Loucy (cell line): ENCODE measurements at regions not wholly inside any gene's neighbourhood (a gene's known extent, or its start where the extent isn't known, plus 50 kb on each side); places are given as distances from the start of the nearest gene placed in this dataset.

ENCODE experiments used
- H2AFZ ChIP-seq: fragments of 200-600 bp; sonication (generic); 2 replicates; pipeline ENCODE4 v1.6.0; 2016; ENCODE audit warnings: antibody characterized with exemption, mild to moderate bottlenecking, low read length, moderate library complexity
- H3F3A ChIP-seq: fragments of 200-600 bp; 2 replicates; pipeline ENCODE4 v1.6.0; 2016; ENCODE audit warnings: antibody characterized with exemption, low read depth, mild to moderate bottlenecking
- H3K27me3 ChIP-seq: fragments of 200-600 bp; sonication (generic); 2 replicates; pipeline ENCODE4 v1.6.1; 2014; ENCODE audit warnings: low read length, mild to moderate bottlenecking; ENCODE audit not compliant: insufficient read depth, poor library complexity, severe bottlenecking
- H3K36me3 ChIP-seq: fragments of 200-600 bp; sonication (generic); 2 replicates; pipeline ENCODE4 v1.6.1; 2016; ENCODE audit warnings: low read length; ENCODE audit not compliant: insufficient read depth
- H3K4me1 ChIP-seq: fragments of 200-600 bp; sonication (generic); 2 replicates; pipeline ENCODE4 v1.5.1; 2014; ENCODE audit warnings: low read length, mild to moderate bottlenecking; ENCODE audit not compliant: insufficient read depth, poor library complexity, severe bottlenecking
- H3K4me2 ChIP-seq: fragments of 200-600 bp; sonication (generic); 2 replicates; pipeline ENCODE4 v1.6.0; 2014; ENCODE audit warnings: antibody characterized with exemption, low read length, low read depth, mild to moderate bottlenecking; ENCODE audit not compliant: poor library complexity, severe bottlenecking
- H3K4me3 ChIP-seq: fragments of 200-600 bp; sonication (generic); 2 replicates; pipeline ENCODE4 v1.5.1; 2014; ENCODE audit warnings: low read length, mild to moderate bottlenecking, mixed read lengths; ENCODE audit not compliant: poor library complexity, severe bottlenecking
- H3K79me2 ChIP-seq: fragments of 200-600 bp; sonication (generic); 2 replicates; pipeline ENCODE4 v1.6.1; 2014; ENCODE audit warnings: low read length; ENCODE audit not compliant: insufficient read depth
- H3K9ac ChIP-seq: fragments of 200-600 bp; sonication (generic); 2 replicates; pipeline ENCODE4 v1.6.0; 2014; ENCODE audit warnings: mild to moderate bottlenecking, low read depth, low read length, moderate library complexity; ENCODE audit not compliant: poor library complexity, severe bottlenecking
- H3K9me2 ChIP-seq: fragments of 200-600 bp; sonication (generic); replicated peaks from 2 replicates; pipeline ENCODE4 v1.6.1; 2016; ENCODE audit warnings: low read depth, low read length, mixed read lengths
- H3K9me3 ChIP-seq: fragments of 200-600 bp; sonication (generic); 2 replicates; pipeline ENCODE4 v1.6.1; 2014; ENCODE audit warnings: mild to moderate bottlenecking, antibody characterized with exemption, low read length, low read depth; ENCODE audit not compliant: insufficient read depth
- H4K20me1 ChIP-seq: fragments of 200-600 bp; sonication (generic); 2 replicates; pipeline ENCODE4 v1.6.0; 2014; ENCODE audit warnings: antibody characterized with exemption, low read length, mild to moderate bottlenecking; ENCODE audit not compliant: insufficient read depth, poor library complexity, severe bottlenecking
- CTCF ChIP-seq: fragments of 200-600 bp; sonication (generic); conservative IDR thresholded peaks from 2 replicates; pipeline ENCODE4 v1.5.1; 2014; ENCODE audit warnings: mild to moderate bottlenecking, antibody characterized with exemption, low read length
- EZH2phosphoT487 ChIP-seq: fragments of 200-600 bp; IDR thresholded peaks from 2 replicates; pipeline ENCODE4 v1.6.1; 2018; ENCODE audit warnings: antibody characterized with exemption, mild to moderate bottlenecking, moderate library complexity, borderline replicate concordance

- H2AFZ ChIP-seq = no peak overlapping the region
- H3K9ac ChIP-seq = no peak overlapping the region
- H3K4me1 ChIP-seq = no peaks in the 10 kb centered on the region
- H3F3A ChIP-seq = no peaks in the 10 kb centered on the region
- no peak overlapping the region for H3K4me2 ChIP-seq
- no peaks in the 10 kb centered on the region for H3K9me2 ChIP-seq
- no peaks in the 10 kb centered on the region for H3K27me3 ChIP-seq
- H3K79me2 ChIP-seq = no peaks in the 10 kb centered on the region
- H3K4me3 ChIP-seq = no peak overlapping the region
- TF ChIP-seq CTCF = no peak
- H4K20me1 ChIP-seq = no peaks in the 10 kb centered on the region
- no peaks in the 10 kb centered on the region for H3K36me3 ChIP-seq
- H3K9me3 ChIP-seq = no peaks in the 10 kb centered on the region
Observed at GRCh38 chr4:95625020-95625419, 76.2 kb upstream of the UNC5C start.

GRCh38 chr4:95619525-95620443, 71.0 kb upstream of the UNC5C start:
- Histone ChIP-seq H2AFZ (no peak overlapping the region), H3K79me2 (no peaks in the 10 kb centered on the region), H4K20me1 (no peaks in the 10 kb centered on the region), H3K4me3 (no peak overlapping the region), H3K27me3 (no peaks in the 10 kb centered on the region), H3K9ac (no peak overlapping the region), H3K4me2 (no peak overlapping the region), H3F3A (no peaks in the 10 kb centered on the region), H3K36me3 (no peaks in the 10 kb centered on the region), H3K4me1 (no peaks in the 10 kb centered on the region), H3K9me3 (no peaks in the 10 kb centered on the region), H3K9me2 (no peaks in the 10 kb centered on the region)
- no peak for TF ChIP-seq EZH2phosphoT487
- TF ChIP-seq CTCF = no peak

- H3K9me3 ChIP-seq = no peaks in the 10 kb centered on the region
- TF ChIP-seq CTCF (no peak), EZH2phosphoT487 (no peak)
- no peaks in the 10 kb centered on the region for H3K36me3 ChIP-seq
- H3K9me2 ChIP-seq = no peaks in the 10 kb centered on the region
- no peak overlapping the region for H2AFZ ChIP-seq
- H3K9ac ChIP-seq = no peak overlapping the region
- no peak overlapping the region for H3K4me2 ChIP-seq
- H3F3A ChIP-seq = no peaks in the 10 kb centered on the region
- H3K79me2 ChIP-seq = no peaks in the 10 kb centered on the region
- no peaks in the 10 kb centered on the region for H4K20me1 ChIP-seq
- H3K4me3 ChIP-seq = no peak overlapping the region
- H3K4me1 ChIP-seq = no peaks in the 10 kb centered on the region
- no peaks in the 10 kb centered on the region for H3K27me3 ChIP-seq
Observed at GRCh38 chr4:95614684-95615205, 66.0 kb upstream of the UNC5C start.
